ENCODE measurements at regions not wholly inside any gene's neighbourhood (a gene's known extent, or its start where the extent isn't known, plus 50 kb on each side); places are given as distances from the start of the nearest gene placed in this dataset.
"Not testable (repeated sequence)": the region's sequence is repeated elsewhere in the genome, so short reads cannot be mapped to it uniquely, and the experiment has no call there.

GRCh38 chr1:38652217-38652616 is 207.4 kb downstream of the RRAGC start:
- no peak overlapping the region for H3K9ac ChIP-seq (ENCODE audit: low read depth in 1 of 2, low read length in 2 of 2)
- no peak overlapping the region for H3K27ac ChIP-seq (ENCODE audit: low read depth, low read length)
- H3K4me3 ChIP-seq (ENCODE audit: low read depth in 1 of 2, low read length in 2 of 2) = no peak overlapping the region
- H3K4me1 ChIP-seq (ENCODE audit: control insufficient read depth in 1 of 2, insufficient read depth in 2 of 2, low read length in 2 of 2) = no peaks in the 10 kb centered on the region
- no peaks in the 10 kb centered on the region for H3K9me3 ChIP-seq (ENCODE audit: control insufficient read depth in 1 of 2, low read length in 2 of 2)
- peaks cover 0 to 4% of the 10 kb centered on the region in 2 donors for H3K27me3 ChIP-seq (ENCODE audit: control insufficient read depth in 1 of 2, insufficient read depth in 2 of 2, low read length in 2 of 2)
- H3K36me3 ChIP-seq (ENCODE audit: control insufficient read depth in 1 of 2, insufficient read depth in 2 of 2, low read length in 2 of 2) = no peaks in the 10 kb centered on the region

GRCh38 chr1:38651669-38652068 is 207.9 kb downstream of the RRAGC start:
- H3K4me1 ChIP-seq (ENCODE audit: control insufficient read depth in 1 of 2, insufficient read depth in 2 of 2, low read length in 2 of 2) = no peaks in the 10 kb centered on the region
- H3K4me3 ChIP-seq (ENCODE audit: low read depth in 1 of 2, low read length in 2 of 2) = no peak overlapping the region
- H3K9me3 ChIP-seq (ENCODE audit: control insufficient read depth in 1 of 2, low read length in 2 of 2) = no peaks in the 10 kb centered on the region
- H3K9ac ChIP-seq (ENCODE audit: low read depth in 1 of 2, low read length in 2 of 2) = no peak overlapping the region
- H3K27me3 ChIP-seq (ENCODE audit: control insufficient read depth in 1 of 2, insufficient read depth in 2 of 2, low read length in 2 of 2) = peaks cover 0 to 4% of the 10 kb centered on the region in 2 donors
- H3K36me3 ChIP-seq (ENCODE audit: control insufficient read depth in 1 of 2, insufficient read depth in 2 of 2, low read length in 2 of 2) = no peaks in the 10 kb centered on the region
- no peak overlapping the region for H3K27ac ChIP-seq (ENCODE audit: low read depth, low read length)

GRCh38 chr1:38648417-38648816 is 211.2 kb downstream of the RRAGC start:
- peaks cover 0 to 4% of the 10 kb centered on the region in 2 donors for H3K27me3 ChIP-seq (ENCODE audit: control insufficient read depth in 1 of 2, insufficient read depth in 2 of 2, low read length in 2 of 2)
- H3K9ac ChIP-seq (ENCODE audit: low read depth in 1 of 2, low read length in 2 of 2) = no peak overlapping the region

GRCh38 chr1:38647341-38647740 is 212.2 kb downstream of the RRAGC start:
- not testable (repeated sequence) for H3K4me1 ChIP-seq (ENCODE audit: control insufficient read depth in 1 of 2, insufficient read depth in 2 of 2, low read length in 2 of 2); H3K9me3 ChIP-seq (ENCODE audit: control insufficient read depth in 1 of 2, low read length in 2 of 2); H3K9ac ChIP-seq (ENCODE audit: low read depth in 1 of 2, low read length in 2 of 2)

More at GRCh38 chr1:38648417-38648816, 211.2 kb downstream of the RRAGC start:
- Histone ChIP-seq H3K4me3 (ENCODE audit: low read depth in 1 of 2, low read length in 2 of 2) (no peak overlapping the region), H3K27ac (ENCODE audit: low read depth, low read length) (no peak overlapping the region), H3K36me3 (ENCODE audit: control insufficient read depth in 1 of 2, insufficient read depth in 2 of 2, low read length in 2 of 2) (no peaks in the 10 kb centered on the region), H3K9me3 (ENCODE audit: control insufficient read depth in 1 of 2, low read length in 2 of 2) (no peaks in the 10 kb centered on the region), H3K4me1 (ENCODE audit: control insufficient read depth in 1 of 2, insufficient read depth in 2 of 2, low read length in 2 of 2) (no peaks in the 10 kb centered on the region)

GRCh38 chr1:38644092-38644491 is 215.5 kb downstream of the RRAGC start:
- Histone ChIP-seq H3K27me3 (ENCODE audit: control insufficient read depth in 1 of 2, insufficient read depth in 2 of 2, low read length in 2 of 2) (peaks cover 0 to 3% of the 10 kb centered on the region in 2 donors), H3K36me3 (ENCODE audit: control insufficient read depth in 1 of 2, insufficient read depth in 2 of 2, low read length in 2 of 2) (no peaks in the 10 kb centered on the region)

More at GRCh38 chr1:38647341-38647740, 212.2 kb downstream of the RRAGC start:
- H3K27ac ChIP-seq (ENCODE audit: low read depth, low read length); H3K27me3 ChIP-seq (ENCODE audit: control insufficient read depth in 1 of 2, insufficient read depth in 2 of 2, low read length in 2 of 2); H3K4me3 ChIP-seq (ENCODE audit: low read depth in 1 of 2, low read length in 2 of 2); H3K36me3 ChIP-seq (ENCODE audit: control insufficient read depth in 1 of 2, insufficient read depth in 2 of 2, low read length in 2 of 2): not testable (repeated sequence)

GRCh38 chr1:38641661-38642060 is 217.9 kb downstream of the RRAGC start:
- no peaks in the 10 kb centered on the region for H3K27me3 ChIP-seq (ENCODE audit: control insufficient read depth in 1 of 2, insufficient read depth in 2 of 2, low read length in 2 of 2)
- no peaks in the 10 kb centered on the region for H3K4me1 ChIP-seq (ENCODE audit: control insufficient read depth in 1 of 2, insufficient read depth in 2 of 2, low read length in 2 of 2)
- no peak overlapping the region for H3K27ac ChIP-seq (ENCODE audit: low read depth, low read length)

More at GRCh38 chr1:38644092-38644491, 215.5 kb downstream of the RRAGC start:
- H3K9ac ChIP-seq (ENCODE audit: low read depth in 1 of 2, low read length in 2 of 2) = no peak overlapping the region
- no peaks in the 10 kb centered on the region for H3K4me1 ChIP-seq (ENCODE audit: control insufficient read depth in 1 of 2, insufficient read depth in 2 of 2, low read length in 2 of 2)
- no peaks in the 10 kb centered on the region for H3K9me3 ChIP-seq (ENCODE audit: control insufficient read depth in 1 of 2, low read length in 2 of 2)
- H3K4me3 ChIP-seq (ENCODE audit: low read depth in 1 of 2, low read length in 2 of 2) = no peak overlapping the region
- no peak overlapping the region for H3K27ac ChIP-seq (ENCODE audit: low read depth, low read length)

GRCh38 chr1:38640371-38640770 is 219.2 kb downstream of the RRAGC start:
- Histone ChIP-seq H3K9me3 (ENCODE audit: control insufficient read depth in 1 of 2, low read length in 2 of 2) (no peaks in the 10 kb centered on the region), H3K27ac (ENCODE audit: low read depth, low read length) (no peak overlapping the region), H3K9ac (ENCODE audit: low read depth in 1 of 2, low read length in 2 of 2) (no peak overlapping the region), H3K4me3 (ENCODE audit: low read depth in 1 of 2, low read length in 2 of 2) (no peak overlapping the region), H3K36me3 (ENCODE audit: control insufficient read depth in 1 of 2, insufficient read depth in 2 of 2, low read length in 2 of 2) (no peaks in the 10 kb centered on the region), H3K4me1 (ENCODE audit: control insufficient read depth in 1 of 2, insufficient read depth in 2 of 2, low read length in 2 of 2) (no peaks in the 10 kb centered on the region), H3K27me3 (ENCODE audit: control insufficient read depth in 1 of 2, insufficient read depth in 2 of 2, low read length in 2 of 2) (no peaks in the 10 kb centered on the region)

More at GRCh38 chr1:38641661-38642060, 217.9 kb downstream of the RRAGC start:
- no peaks in the 10 kb centered on the region for H3K36me3 ChIP-seq (ENCODE audit: control insufficient read depth in 1 of 2, insufficient read depth in 2 of 2, low read length in 2 of 2)
- H3K9ac ChIP-seq (ENCODE audit: low read depth in 1 of 2, low read length in 2 of 2) = no peak overlapping the region
- no peak overlapping the region for H3K4me3 ChIP-seq (ENCODE audit: low read depth in 1 of 2, low read length in 2 of 2)
- no peaks in the 10 kb centered on the region for H3K9me3 ChIP-seq (ENCODE audit: control insufficient read depth in 1 of 2, low read length in 2 of 2)

- Histone ChIP-seq H3K27me3 (ENCODE audit: control insufficient read depth in 1 of 2, insufficient read depth in 2 of 2, low read length in 2 of 2) (no peaks in the 10 kb centered on the region), H3K27ac (ENCODE audit: low read depth, low read length) (no peak overlapping the region)
Observed at GRCh38 chr1:38628241-38628640, 231.3 kb downstream of the RRAGC start.

GRCh38 chr1:38625939-38626338 is 233.6 kb downstream of the RRAGC start:
- H3K9ac ChIP-seq (ENCODE audit: low read depth in 1 of 2, low read length in 2 of 2) = no peak overlapping the region
- no peaks in the 10 kb centered on the region for H3K9me3 ChIP-seq (ENCODE audit: control insufficient read depth in 1 of 2, low read length in 2 of 2)
- no peak overlapping the region for H3K4me3 ChIP-seq (ENCODE audit: low read depth in 1 of 2, low read length in 2 of 2)
- no peaks in the 10 kb centered on the region for H3K27me3 ChIP-seq (ENCODE audit: control insufficient read depth in 1 of 2, insufficient read depth in 2 of 2, low read length in 2 of 2)
- H3K4me1 ChIP-seq (ENCODE audit: control insufficient read depth in 1 of 2, insufficient read depth in 2 of 2, low read length in 2 of 2) = no peaks in the 10 kb centered on the region
- no peak overlapping the region for H3K27ac ChIP-seq (ENCODE audit: low read depth, low read length)
- no peaks in the 10 kb centered on the region for H3K36me3 ChIP-seq (ENCODE audit: control insufficient read depth in 1 of 2, insufficient read depth in 2 of 2, low read length in 2 of 2)

More at GRCh38 chr1:38628241-38628640, 231.3 kb downstream of the RRAGC start:
- no peak overlapping the region for H3K4me3 ChIP-seq (ENCODE audit: low read depth in 1 of 2, low read length in 2 of 2)
- H3K9ac ChIP-seq (ENCODE audit: low read depth in 1 of 2, low read length in 2 of 2) = no peak overlapping the region
- no peaks in the 10 kb centered on the region for H3K4me1 ChIP-seq (ENCODE audit: control insufficient read depth in 1 of 2, insufficient read depth in 2 of 2, low read length in 2 of 2)
- no peaks in the 10 kb centered on the region for H3K36me3 ChIP-seq (ENCODE audit: control insufficient read depth in 1 of 2, insufficient read depth in 2 of 2, low read length in 2 of 2)
- H3K9me3 ChIP-seq (ENCODE audit: control insufficient read depth in 1 of 2, low read length in 2 of 2) = no peaks in the 10 kb centered on the region

GRCh38 chr1:38624336-38625039 is 235.1 kb downstream of the RRAGC start:
- Histone ChIP-seq H3K4me3 (ENCODE audit: low read depth in 1 of 2, low read length in 2 of 2) (no peak overlapping the region), H3K4me1 (ENCODE audit: control insufficient read depth in 1 of 2, insufficient read depth in 2 of 2, low read length in 2 of 2) (no peaks in the 10 kb centered on the region), H3K27me3 (ENCODE audit: control insufficient read depth in 1 of 2, insufficient read depth in 2 of 2, low read length in 2 of 2) (peaks cover 0 to 2% of the 10 kb centered on the region in 2 donors), H3K36me3 (ENCODE audit: control insufficient read depth in 1 of 2, insufficient read depth in 2 of 2, low read length in 2 of 2) (no peaks in the 10 kb centered on the region), H3K9ac (ENCODE audit: low read depth in 1 of 2, low read length in 2 of 2) (no peak overlapping the region), H3K9me3 (ENCODE audit: control insufficient read depth in 1 of 2, low read length in 2 of 2) (no peaks in the 10 kb centered on the region), H3K27ac (ENCODE audit: low read depth, low read length) (no peak overlapping the region)
